ENCODE measurements at regions not wholly inside any gene's neighbourhood (a gene's known extent, or its start where the extent isn't known, plus 50 kb on each side); places are given as distances from the start of the nearest gene placed in this dataset.

- TF ChIP-seq CTCF (IDR thresholded peaks at IDR 0.05) (no peak), ZFX (IDR thresholded peaks at IDR 0.05; ENCODE audit: borderline replicate concordance) (no peak)
Measured at GRCh38 chr18:47331026-47331425, 79.6 kb upstream of the SKOR2 start.
